Left colon (tissue), 2 donors: ENCODE measurements at regions not wholly inside any gene's neighbourhood (a gene's known extent, or its start where the extent isn't known, plus 50 kb on each side); places are given as distances from the start of the nearest gene placed in this dataset.
"Not testable (repeated sequence)": the region's sequence is repeated elsewhere in the genome, so short reads cannot be mapped to it uniquely, and the experiment has no call there.

ENCODE experiments used
- ATAC-seq: fragments of 200-7000 bp; cut with Tn5 transposase; one replicate; pipeline ENCODE4 v1.9.1; 2020; ENCODE audit warnings: mild to moderate bottlenecking, moderate library complexity
- DNase-seq, 2 donors: peaks; one replicate each; pipeline ENCODE4 v3.0.0-alpha.2; 2020
- intact Hi-C, 2 donors: fragments of 100-400 bp; cut with DNase I in 1 of 2; cut with micrococcal nuclease in 1 of 2; formaldehyde crosslinking; loops; one replicate each; pipeline versions ENCODE4 v1.11.2 to v1.14.0; 2022; cut with DNase I, micrococcal nuclease
- donor health status: DM: no; HTN: no; CAD: no.
- donor health status: DM: yes; HTN: yes; CAD: no.

DNA sequence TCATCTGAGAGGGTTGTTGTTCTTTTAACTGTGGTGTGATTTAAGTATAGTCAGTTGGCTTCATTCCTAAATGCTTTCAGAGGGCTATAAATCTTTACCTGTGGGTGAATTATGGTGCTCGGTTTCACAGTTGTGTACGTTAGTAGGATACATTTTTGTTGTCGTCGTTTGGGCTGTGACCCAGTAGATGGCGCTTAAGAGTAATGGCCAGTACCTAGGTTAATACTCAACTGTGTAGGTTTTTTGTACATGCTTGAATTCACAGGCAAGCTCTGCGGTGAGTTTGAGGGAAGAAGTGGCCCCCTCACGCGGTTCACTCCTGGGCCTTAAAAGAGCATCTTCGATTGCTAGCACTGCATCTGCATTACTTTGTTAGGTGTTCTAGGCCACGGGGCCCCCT, 571.7 kb upstream of the TGIF2LX start:
- ATAC-seq: not testable (repeated sequence)

DNA sequence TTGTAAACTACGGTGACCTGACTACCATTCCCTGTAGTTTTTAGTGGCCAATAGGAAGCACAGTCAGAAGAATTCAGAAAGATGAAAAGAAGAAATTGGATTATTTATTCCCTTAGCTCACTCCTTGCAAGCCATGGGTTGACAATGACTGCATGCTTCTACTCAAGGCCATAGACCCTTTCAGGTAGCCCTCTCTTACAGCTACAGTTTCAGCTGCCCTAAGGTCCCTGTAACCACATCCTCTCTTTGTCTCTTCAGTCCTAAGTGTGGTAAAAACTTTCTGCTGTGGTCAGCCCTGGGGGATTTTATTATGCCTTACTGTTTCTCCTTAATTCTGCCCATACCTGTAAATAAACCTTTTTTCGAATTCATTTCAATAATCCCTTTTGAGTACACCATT, 551.8 kb upstream of the TGIF2LX start:
- DNase-seq, ATAC-seq, intact Hi-C loops: not testable (repeated sequence)

More for the DNA sequence above, 571.7 kb upstream of the TGIF2LX start:
- DNase-seq, intact Hi-C loops: not testable (repeated sequence)

DNA sequence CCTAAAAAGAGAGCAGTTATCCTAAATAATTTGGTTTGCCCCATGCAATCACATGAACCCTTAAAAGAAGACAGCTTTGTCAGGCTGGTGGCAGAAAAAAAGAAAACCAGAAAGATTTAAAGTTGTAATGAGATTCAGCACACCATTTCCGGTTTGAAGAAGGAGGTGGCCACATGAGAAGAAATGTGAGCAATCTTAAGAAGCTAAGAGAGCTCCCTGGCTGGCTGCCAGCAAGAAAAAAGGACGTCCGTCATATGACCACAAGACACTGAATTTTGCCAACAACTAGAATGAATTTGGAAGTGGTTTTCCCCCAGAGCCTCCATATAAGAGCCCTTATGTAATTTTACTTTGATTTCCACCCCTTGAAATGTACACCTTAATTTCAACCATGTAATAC, 528.7 kb upstream of the TGIF2LX start:
- DNase-seq, intact Hi-C loops, ATAC-seq: not testable (repeated sequence)

DNA sequence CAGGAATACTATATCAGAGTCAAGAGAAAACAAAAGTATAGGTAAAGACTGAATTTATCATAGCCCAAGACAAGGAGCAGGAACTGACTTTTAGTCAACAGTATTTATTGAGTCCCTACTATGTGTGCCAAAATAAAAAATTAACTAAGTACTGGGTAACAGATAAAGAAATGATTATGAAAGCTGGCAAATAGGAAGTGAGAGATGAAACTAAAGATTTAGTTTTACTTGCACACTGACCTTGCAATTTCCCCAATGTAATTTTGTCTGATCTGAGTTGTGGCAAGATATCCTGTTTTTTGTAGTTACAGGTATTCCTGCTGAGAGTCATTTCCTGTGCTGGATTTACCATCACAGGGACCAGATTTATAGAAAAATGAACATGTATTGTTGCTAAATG, 518.9 kb upstream of the TGIF2LX start:
- intact Hi-C loops, ATAC-seq, DNase-seq: not testable (repeated sequence)

DNA sequence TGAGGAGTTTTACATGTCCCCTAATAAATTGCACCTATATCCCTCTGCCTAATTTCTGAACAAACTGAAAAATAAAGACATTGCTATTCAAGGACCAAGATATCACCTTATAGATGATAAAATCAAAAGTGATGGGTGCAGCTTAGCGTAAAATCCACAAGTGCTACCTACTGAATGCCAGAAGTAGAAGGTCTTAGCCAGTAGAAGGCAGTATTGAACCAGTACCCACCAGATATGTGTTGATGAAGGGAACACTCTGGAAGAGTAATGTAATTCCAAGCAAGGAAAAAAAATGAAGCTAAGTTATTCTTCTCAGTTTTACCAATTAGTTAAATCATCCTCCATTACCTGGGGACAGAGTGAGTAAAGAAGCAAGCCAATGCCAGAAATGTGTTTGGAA, 516.6 kb upstream of the TGIF2LX start:
- ATAC-seq, DNase-seq, intact Hi-C loops: not testable (repeated sequence)

DNA sequence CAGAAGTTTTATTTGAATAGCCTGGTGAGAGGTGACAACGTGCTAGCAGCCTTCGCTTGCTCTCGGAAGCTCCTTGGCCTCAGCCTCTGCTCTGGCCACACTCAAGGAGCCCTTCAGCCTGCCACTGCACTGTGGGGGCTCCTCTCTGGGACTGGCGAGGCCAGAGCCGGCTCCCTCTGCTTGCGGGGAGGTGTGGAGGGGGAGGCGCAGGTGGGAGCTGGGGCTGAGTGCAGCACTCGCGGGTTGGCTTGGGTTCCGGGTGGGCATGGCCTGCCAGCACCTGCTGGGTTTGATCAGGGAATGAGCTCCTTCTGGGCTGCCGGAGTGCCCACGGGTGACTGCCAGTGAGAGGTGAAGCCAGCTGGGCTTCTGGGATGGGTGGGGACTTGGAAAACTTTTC, 504.8 kb upstream of the TGIF2LX start:
- ATAC-seq, intact Hi-C loops: not testable (repeated sequence)
- DNase-seq: peak in 1 of 2 donors; percentile 15

DNA sequence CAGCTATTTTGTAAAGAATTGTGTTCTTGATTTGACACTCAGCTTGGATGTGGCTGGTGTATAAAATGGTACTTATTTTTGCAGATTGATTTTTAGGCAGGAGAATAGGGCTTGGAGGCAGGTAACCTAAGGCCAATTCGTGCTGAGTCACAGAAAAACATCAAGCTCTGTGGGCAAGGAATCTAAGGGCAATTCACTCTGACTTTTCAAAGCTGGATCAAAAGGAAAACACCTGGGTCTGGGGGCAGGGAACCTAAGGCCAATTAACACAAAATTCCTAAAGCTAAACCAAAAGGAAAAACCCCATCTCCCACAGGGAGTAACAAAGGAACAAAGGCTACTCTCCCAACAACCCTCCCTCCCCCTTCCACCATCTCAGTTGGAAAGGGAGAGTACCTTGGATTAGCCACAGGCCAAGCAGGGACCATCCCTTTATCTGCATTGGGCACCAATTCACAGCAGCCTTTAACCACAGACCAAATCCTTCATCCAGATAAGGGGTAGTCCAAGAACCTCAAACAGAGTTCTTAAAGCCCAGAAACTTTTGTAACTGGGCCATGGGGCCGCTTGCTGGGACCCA, 489.0 kb upstream of the TGIF2LX start:
- ATAC-seq, intact Hi-C loops, DNase-seq: not testable (repeated sequence)
